GM21528 (cell line): ENCODE measurements at regions not wholly inside any gene's neighbourhood (a gene's known extent, or its start where the extent isn't known, plus 50 kb on each side); places are given as distances from the start of the nearest gene placed in this dataset.
"Not testable (repeated sequence)": the region's sequence is repeated elsewhere in the genome, so short reads cannot be mapped to it uniquely, and the experiment has no call there.

Experiments
- ATAC-seq: cut with Tn5 transposase; IDR thresholded peaks from one replicate; pipeline ENCODE4 v1.9.1; 2021; ENCODE audit warnings: mild to moderate bottlenecking, moderate library complexity; ENCODE audit not compliant: unreplicated experiment, low FRiP score

DNA sequence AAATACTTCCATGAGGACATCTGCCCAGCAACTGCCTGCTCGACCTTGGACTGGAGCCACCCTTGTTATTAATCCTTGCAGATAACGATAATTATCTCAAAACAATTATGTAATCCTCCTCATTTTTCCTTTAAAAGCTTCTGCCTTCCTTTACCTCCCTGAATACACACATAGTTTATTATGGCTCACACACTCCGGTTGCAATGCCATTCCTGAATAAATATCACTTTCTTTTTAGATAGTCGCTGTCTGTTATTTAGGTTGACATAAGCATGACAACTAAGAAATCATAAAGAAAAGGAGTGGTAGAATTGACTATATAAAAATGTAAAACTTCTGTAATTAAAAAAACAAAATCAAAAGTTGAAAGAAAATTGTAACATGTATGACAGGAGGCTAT lies 64.8 kb downstream of the B4GALT7 start:
- ATAC-seq, result not testable (repeated sequence)

DNA sequence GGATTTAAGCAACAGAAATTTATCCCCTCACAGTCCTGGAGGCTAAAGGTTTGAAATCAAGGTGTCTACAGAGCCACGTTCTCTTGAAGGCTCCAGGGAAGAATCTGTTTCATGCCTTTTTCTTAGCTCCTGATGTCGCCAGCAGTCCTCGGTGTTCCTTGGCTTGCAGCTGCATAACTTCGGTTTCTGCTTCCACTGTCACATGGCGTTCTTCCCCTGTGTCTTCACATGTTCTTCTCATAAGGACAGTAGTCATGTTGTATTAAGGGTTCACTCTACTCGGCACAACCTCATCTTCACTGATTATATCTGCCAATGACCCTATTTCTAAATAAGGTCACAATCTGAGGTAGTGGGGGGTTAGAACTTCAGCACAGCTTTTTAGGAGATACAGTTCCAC lies 65.2 kb downstream of the B4GALT7 start:
- not testable (repeated sequence) for ATAC-seq

DNA sequence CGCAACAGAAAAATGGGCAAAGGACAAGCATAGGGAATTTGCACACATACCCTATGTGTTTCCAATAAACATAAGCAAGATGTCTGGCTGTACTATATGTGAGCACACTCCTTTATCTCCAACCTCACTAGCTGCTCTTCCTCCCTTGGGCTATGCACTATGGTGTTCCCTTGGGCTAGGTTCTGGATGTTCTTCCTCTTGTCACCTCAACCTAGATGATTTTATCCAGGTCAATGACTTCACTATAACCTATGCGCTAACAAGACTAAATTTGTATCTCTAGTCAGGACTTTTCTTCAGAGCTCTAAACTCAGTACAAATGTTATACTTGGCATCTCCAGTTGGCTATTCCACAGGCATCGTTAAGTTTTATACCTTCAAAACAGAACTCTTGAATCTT lies 66.0 kb downstream of the B4GALT7 start:
- not testable (repeated sequence) for ATAC-seq

DNA sequence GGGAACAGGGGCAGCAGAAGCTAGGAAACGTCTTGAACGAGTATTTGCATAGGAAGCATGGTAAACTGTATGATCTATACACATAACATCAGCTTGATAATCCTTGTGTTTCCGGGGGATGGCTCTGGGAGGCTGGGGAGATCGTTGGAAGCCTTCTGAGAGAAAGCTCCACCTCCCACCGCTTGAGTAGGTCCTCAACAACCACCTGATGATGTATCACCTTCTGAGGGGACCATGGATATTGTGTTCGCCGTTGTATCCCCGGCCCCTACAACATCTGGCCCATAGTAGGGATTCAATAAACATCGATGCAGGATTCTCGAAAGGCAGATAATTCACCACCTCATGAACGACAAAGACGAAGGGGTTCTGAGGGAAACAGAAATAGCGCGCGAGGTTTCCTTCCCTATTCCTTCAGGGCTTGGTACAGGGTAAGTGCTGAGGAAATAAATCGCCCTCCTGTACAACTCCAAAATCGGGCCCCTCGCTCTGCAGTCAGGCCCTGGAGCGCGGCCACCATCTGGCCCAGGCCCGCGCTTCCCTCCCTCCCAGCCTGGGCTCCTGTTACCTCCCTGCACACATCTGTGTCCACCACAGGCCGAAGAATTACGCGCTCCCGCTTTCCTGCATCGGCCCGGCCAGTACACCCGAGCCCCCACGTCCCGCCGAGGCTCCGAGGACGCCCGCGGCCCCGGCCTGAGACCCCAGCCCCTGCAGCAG lies 71.3 kb downstream of the B4GALT7 start:
- peak; percentile 40 for ATAC-seq

DNA sequence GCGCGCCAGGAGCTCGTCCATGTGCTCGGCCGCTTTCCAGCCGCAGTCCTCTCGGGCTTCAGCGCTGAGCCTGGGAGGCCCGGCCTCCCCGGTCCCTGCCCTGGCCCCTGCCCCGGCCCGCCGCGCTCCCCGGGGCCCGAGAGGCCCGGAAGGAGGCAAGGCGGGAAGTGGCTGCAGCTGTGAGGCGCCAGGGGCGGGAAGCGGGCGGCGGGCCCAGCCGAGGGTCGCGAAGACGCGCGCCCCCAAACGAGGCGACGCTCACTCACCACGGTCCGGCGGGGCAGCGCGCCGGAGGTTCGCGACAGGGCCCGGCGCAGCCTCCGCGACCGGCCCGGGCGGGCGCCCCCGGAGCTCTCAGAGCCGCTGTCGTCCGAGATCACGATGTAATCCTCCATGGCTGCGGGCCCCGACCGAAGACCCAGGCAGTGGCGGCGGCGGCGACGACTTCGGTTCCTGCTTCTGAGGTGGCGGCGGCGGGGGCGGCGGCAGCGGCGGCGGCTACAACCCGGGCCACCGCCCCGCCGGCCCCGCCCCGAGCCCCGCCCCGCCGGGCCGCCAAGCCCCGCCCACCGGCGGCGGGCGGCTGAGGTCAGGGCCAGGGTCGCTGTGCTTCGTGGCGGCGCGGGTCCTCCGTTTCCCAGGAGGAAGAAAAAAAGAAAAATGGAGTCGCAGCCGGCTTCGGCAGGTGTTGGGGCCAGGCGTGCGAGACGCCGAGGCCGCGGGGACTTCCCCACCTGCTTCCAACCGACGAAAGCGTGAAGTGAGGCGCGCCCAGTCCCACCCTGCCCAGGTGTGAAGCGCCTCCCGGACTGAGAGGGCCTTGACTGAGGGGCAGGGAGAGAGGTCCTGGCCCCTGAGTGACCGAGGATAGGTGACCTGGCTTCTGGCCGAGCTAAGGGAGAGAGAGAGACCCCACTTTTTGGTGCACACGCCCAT lies 72.1 kb downstream of the B4GALT7 start:
- ATAC-seq, result peak; percentile 76
